Suppressor macrophage treated with lipopolysaccharide for 4 hours (primary cell): ENCODE measurements at regions not wholly inside any gene's neighbourhood (a gene's known extent, or its start where the extent isn't known, plus 50 kb on each side); places are given as distances from the start of the nearest gene placed in this dataset.

ENCODE experiments used
- DNase-seq: peaks from one replicate; pipeline ENCODE4 v3.0.0-alpha.2; 2020

DNA sequence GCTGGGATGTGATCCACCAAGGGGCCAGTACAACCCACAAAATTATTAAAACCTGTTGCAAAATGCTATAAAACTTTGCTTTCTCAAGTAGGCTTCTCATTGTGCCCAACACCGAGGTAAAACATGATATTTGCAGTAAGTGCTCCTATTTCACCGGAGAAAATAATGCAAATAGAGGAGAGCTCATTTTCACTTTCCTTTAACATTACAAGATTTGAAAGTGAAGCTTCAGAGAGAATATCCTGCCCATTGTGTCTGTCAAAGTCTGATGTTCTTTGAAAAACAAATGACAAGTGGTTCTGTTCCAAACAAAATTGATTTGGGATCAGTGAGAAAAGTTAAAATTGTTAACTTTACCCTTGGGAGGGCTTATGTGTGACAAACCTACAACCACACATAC lies 287.1 kb downstream of the KCNN2 start:
- no peak for DNase-seq

DNA sequence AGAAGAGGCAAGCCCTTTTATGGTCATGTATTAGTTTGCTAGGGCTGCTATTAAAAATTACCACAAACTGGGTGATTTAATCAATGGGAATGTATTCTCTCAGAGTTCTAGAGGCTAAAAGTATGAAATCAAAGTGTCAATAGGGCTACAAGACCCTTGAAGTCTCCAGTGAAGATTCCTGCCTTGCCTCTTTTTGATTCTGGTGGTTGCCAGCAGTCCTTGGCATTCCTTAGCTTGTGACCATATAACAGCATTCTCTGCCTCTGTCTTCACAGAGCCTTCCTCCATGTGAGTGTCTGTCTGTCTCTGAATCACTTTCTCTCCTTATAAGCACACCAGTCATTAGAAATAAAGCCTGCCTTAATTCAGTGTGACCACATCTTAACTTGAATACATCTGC lies 282.7 kb downstream of the KCNN2 start:
- no peak for DNase-seq

DNA sequence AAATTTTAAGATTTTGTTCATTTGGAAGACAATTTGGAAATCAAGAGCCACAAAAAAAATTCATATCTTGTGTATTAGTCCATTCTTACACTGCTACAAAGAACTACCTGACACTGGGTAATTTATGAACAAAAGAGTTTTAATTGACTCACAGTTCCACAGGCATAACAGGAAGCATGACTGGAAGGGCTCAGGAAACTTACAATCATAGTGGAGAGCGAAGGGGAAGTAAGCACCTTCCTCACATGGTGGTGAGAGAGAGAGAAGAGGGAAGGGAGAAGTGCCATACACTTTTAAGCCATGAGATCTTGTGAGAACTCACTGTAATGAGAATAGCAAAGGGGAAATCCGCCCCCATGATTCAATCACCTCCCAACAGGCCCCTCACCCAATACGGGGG lies 274.4 kb downstream of the KCNN2 start:
- no peak for DNase-seq

DNA sequence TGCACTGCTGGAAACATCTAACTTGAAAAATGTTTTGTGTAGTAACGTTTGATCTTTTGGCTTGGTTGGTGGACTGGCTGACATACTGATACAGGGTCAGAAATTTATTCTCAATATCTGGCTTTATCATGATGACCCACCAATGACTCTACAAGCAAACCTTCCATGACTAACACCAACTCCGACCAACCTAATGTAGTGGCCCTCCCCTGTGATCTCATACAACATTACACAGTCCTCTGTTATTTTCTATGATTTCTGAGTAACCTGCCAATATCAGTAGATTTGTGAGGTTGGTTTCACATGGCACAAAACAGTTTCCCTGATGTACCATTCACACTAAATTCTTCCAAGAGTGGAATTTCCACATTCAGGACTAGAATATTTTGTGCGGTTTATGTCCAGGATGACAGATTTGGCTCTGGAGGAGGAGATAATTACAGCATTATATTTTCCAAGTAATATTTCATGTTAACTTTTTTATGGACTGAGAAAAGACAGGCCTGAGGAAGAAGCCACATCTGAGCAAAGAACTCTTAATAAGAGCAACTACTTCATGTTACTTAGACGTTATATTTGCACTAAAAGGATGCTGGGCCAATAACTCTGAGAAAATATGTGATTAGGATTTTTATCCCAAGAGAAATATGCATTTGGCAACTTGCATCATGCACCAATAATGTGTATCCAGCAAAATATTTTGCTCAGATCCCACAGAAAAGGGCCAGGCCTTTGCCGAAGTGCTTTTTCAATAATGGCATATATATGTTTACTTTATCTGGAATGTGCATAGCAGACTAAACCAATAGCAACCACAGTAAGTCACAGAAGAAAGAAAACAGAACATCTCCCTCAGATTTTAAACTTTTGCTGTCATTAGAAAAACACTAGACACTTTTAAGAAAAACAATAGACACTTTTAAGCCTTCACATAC lies 273.4 kb downstream of the KCNN2 start:
- no peak for DNase-seq

DNA sequence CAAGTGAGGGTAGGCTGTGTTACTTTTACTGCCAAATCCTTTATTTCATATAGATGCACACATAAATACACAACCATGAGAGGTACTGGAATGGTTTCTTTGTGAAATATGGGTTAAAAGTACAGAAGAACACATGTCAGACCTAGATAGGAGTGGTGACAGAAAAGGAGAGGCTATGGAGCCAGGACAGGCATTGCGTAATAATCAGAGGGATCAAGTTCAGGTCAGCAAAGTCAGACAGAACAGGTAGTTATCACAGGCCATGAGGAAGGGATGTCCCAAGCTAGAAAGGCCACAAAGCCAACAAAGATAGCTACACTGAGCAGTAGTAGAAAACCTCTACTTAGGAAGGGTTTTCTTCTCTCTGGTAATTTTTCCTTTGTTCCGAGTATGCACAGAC lies 272.6 kb downstream of the KCNN2 start:
- no peak for DNase-seq

DNA sequence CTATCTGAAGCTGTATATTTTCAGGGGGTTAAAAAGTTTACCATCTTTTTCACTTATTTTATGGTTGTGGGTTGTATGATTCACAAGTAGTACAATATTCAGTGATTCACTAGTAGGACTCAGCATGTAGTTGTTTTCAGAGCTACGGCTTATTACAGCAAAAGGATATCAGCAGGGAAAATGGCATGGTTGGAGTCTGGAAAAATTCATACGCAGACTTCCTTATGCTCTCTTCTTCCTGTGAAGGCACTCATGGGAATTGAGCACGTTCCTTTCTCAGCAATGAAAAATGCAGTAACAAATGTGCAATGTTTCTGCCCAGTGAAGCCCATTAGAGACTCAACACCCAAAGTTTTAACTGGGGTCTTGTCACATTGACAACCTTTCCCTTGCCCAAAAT lies 250.5 kb downstream of the KCNN2 start:
- DNase-seq, result no peak

GRCh38 chr5:114581136-114581535 lies 219.3 kb downstream of the KCNN2 start:
- no peak for DNase-seq

DNA sequence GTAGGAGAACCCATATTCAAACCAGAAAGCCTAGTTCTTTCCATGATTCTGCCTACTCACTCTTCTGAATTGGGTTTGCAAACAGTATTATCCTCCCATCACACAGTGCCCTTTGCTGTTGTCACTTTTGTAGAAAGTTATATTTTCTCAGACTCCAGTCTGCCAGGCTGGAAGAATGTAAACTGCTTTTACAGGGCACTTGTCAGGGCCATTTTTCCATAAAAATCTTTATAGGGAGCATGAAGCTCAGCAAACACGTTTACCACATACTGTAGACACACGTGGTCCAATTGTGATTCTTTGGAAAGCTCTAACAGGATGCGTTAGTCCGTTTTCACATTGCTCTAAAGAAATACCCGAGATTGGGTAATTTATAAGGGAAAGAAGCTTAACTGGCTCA lies 204.0 kb downstream of the KCNN2 start:
- no peak for DNase-seq

- DNase-seq, result no peak
Measured at GRCh38 chr5:114565139-114565538, 203.3 kb downstream of the KCNN2 start.

DNA sequence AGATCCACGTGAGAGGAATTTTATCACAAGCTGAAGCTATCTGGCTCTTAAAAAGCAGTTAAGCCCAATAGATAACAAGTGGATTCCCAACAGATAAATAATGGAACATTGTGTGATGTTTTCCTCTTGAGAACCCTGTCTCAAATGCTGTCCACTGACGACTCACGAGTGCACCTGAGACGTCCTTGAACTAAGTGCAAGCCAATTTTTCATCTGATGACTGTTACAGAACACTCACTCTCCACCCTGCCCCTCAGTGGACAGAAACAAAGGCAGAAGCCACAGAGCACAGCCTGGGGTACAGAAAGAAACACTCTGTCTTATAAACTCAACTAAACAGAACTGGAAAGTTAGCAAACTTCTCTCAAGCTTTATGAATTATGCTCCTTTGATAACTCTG lies 199.5 kb downstream of the KCNN2 start:
- DNase-seq, result no peak
